Thyroid gland (tissue), 4 donors: ENCODE measurements at regions not wholly inside any gene's neighbourhood (a gene's known extent, or its start where the extent isn't known, plus 50 kb on each side); places are given as distances from the start of the nearest gene placed in this dataset.

Experiments used
- DNase-seq, 2 donors: peaks; one replicate each; pipeline ENCODE4 v3.0.0-alpha.2; 2019
- H3K27ac ChIP-seq, 3 donors: fragments of 200-600 bp; sonication (generic); 1 replicate in 2 of 3; 2 replicates in 1 of 3; pipeline ENCODE4 v1.5.1; 2016 to 2019; ENCODE audit warnings: mild to moderate bottlenecking in 1 of 3, moderate library complexity in 1 of 3
- H3K27me3 ChIP-seq: fragments of 200-600 bp; sonication (generic); one replicate; pipeline ENCODE4 v1.5.1; 2019
- H3K36me3 ChIP-seq, 2 donors: fragments of 200-600 bp; sonication (generic); one replicate each; pipeline ENCODE4 v1.5.1; 2016 to 2019
- H3K4me1 ChIP-seq, 2 donors: fragments of 200-600 bp; sonication (generic); one replicate each; pipeline ENCODE4 v1.5.1; 2017 to 2019
- H3K4me3 ChIP-seq, 3 donors: fragments of 200-600 bp; sonication (generic); replicated peaks in 1 of 3; 1 replicate in 2 of 3; 2 replicates in 1 of 3; pipeline ENCODE4 v1.5.1; 2016; ENCODE audit warnings: mild to moderate bottlenecking in 1 of 3
- H3K9me3 ChIP-seq: fragments of 200-600 bp; sonication (generic); one replicate; pipeline ENCODE4 v1.5.1; 2017
- CTCF ChIP-seq, 6 experiments: fragments of 200-600 bp in 3 of 6; fragments of 450-650 bp in 3 of 6; sonication (generic) in 3 of 6; IDR thresholded peaks; one replicate each; pipeline ENCODE4 v1.5.1; 2016 to 2019; ENCODE audit warnings: antibody characterized with exemption in 6 of 6, mild to moderate bottlenecking in 2 of 6, inconsistent platforms in 1 of 6, moderate library complexity in 1 of 6
- POLR2A ChIP-seq, 2 donors: fragments of 450-650 bp; IDR thresholded peaks; one replicate each; pipeline ENCODE4 v1.6.1; 2017; ENCODE audit warnings: antibody characterized with exemption in 2 of 2, mild to moderate bottlenecking in 2 of 2, moderate library complexity in 1 of 2
- WGBS, 2 donors: methylation state at CpG; one replicate each; pipeline ENCODE4 v1.1.5; 2017; 5-methylcytosine and 5-hydroxymethylcytosine counted together
- intact Hi-C: fragments of 100-400 bp; cut with DNase I; formaldehyde crosslinking; loops from one replicate; pipeline ENCODE4 v1.15.1; 2023

GRCh38 chr9:23412458-23412857 lies 413.6 kb downstream of the ELAVL2 start:
- Histone ChIP-seq H3K27ac (no peak overlapping the region), H3K27me3 (no peaks in the 10 kb centered on the region), H3K36me3 (no peaks in the 10 kb centered on the region), H3K4me3 (no peak overlapping the region), H3K4me1 (no peaks in the 10 kb centered on the region), H3K9me3 (no peaks in the 10 kb centered on the region)
- WGBS, 2 donors, result 90 to 93% methylated on average over 3 of the region's 3 CpGs
- intact Hi-C loops, result no loop called here
- DNase-seq, result no peak
- TF ChIP-seq CTCF (IDR thresholded peaks at IDR 0.05), result no peak
- TF ChIP-seq POLR2A (IDR thresholded peaks at IDR 0.05), result no peak

DNA sequence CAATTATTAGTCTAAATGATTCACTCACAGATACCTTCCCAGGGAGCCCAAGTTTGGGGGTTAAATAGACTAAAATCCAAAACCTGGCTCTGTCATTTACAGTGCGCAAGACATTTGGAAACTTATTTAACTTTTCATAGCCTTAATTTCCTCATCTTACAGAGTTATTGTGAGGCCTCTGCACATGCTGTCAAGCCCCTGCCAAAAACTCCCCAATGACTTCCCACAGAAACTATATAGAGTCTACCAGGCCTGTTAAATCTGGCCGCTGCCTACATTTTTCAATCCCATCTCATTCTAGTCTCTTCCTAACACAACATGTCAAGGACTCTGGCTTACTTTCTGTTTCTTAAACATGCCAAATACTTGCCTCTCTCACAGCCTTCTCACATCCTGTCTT lies 412.5 kb downstream of the ELAVL2 start:
- H3K36me3 ChIP-seq, result no peaks in the 10 kb centered on the region
- TF ChIP-seq POLR2A (IDR thresholded peaks at IDR 0.05) (no peak), CTCF (IDR thresholded peaks at IDR 0.05) (no peak)
- no peak overlapping the region for H3K4me3 ChIP-seq
- no peak overlapping the region for H3K27ac ChIP-seq
- WGBS, 2 donors, result 78 to 87% methylated on average over 2 of the region's 2 CpGs
- no peak for DNase-seq
- no peaks in the 10 kb centered on the region for H3K9me3 ChIP-seq
- no peaks in the 10 kb centered on the region for H3K4me1 ChIP-seq
- H3K27me3 ChIP-seq, result no peaks in the 10 kb centered on the region
- intact Hi-C loops, result no loop called here

GRCh38 chr9:23423999-23424398 lies 402.0 kb downstream of the ELAVL2 start:
- no peak overlapping the region for H3K27ac ChIP-seq
- WGBS, 2 donors, result 91 to 94% methylated on average over 6 of the region's 6 CpGs
- TF ChIP-seq POLR2A (IDR thresholded peaks at IDR 0.05) (no peak), CTCF (IDR thresholded peaks at IDR 0.05) (no peak)
- H3K27me3 ChIP-seq, result no peaks in the 10 kb centered on the region
- no peak overlapping the region for H3K4me3 ChIP-seq
- H3K36me3 ChIP-seq, result no peaks in the 10 kb centered on the region
- no peaks in the 10 kb centered on the region for H3K9me3 ChIP-seq
- DNase-seq, result no peak
- intact Hi-C loops, result no loop called here
- H3K4me1 ChIP-seq, result no peaks in the 10 kb centered on the region

DNA sequence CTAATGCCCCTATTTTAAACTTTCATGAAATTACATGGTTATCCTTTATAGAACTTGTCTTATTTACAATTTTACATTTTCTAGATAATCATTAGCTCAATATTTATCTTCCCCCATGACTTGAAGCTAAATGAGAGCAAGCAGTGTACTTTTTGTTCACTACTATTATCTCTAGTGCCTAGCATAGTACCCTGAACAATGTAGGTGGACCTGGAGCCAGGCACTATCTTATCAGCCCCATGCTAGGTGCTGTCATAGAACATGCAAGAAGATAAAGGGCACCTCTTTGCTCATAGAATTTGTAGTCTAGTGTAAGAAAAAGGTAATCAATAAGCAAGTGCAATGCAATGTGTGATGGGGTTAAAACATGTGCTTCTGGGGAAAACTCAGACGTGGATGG lies 399.9 kb downstream of the ELAVL2 start:
- 92 to 93% methylated on average over 1 of the region's 1 CpG for WGBS, 2 donors
- no peak overlapping the region for H3K27ac ChIP-seq
- no peaks in the 10 kb centered on the region for H3K4me1 ChIP-seq
- intact Hi-C loops, result no loop called here
- H3K36me3 ChIP-seq, result no peaks in the 10 kb centered on the region
- H3K4me3 ChIP-seq, result no peak overlapping the region
- TF ChIP-seq POLR2A (IDR thresholded peaks at IDR 0.05) (no peak), CTCF (IDR thresholded peaks at IDR 0.05) (no peak)
- no peaks in the 10 kb centered on the region for H3K27me3 ChIP-seq
- no peaks in the 10 kb centered on the region for H3K9me3 ChIP-seq
- no peak for DNase-seq

- TF ChIP-seq CTCF (IDR thresholded peaks at IDR 0.05) (no peak), POLR2A (IDR thresholded peaks at IDR 0.05) (no peak)
- H3K9me3 ChIP-seq, result no peaks in the 10 kb centered on the region
- no peak overlapping the region for H3K27ac ChIP-seq
Observed at GRCh38 chr9:23431459-23431858, 394.6 kb downstream of the ELAVL2 start.

More at GRCh38 chr9:23431459-23431858, 394.6 kb downstream of the ELAVL2 start:
- intact Hi-C loops, result no loop called here
- no peak overlapping the region for H3K4me3 ChIP-seq
- no peak for DNase-seq
- WGBS, 2 donors, result 64% methylated on average over 5 of the region's 5 CpGs
- no peaks in the 10 kb centered on the region for H3K27me3 ChIP-seq
- H3K36me3 ChIP-seq, result no peaks in the 10 kb centered on the region
- no peaks in the 10 kb centered on the region for H3K4me1 ChIP-seq
